Activated B cell treated with CpG ODN at 0.5 μM for 24 hours (primary cell): ENCODE measurements at regions not wholly inside any gene's neighbourhood (a gene's known extent, or its start where the extent isn't known, plus 50 kb on each side); places are given as distances from the start of the nearest gene placed in this dataset.

Experiments used
- ATAC-seq: fragments of 200-7000 bp; cut with Tn5 transposase; one replicate; pipeline ENCODE4 v1.10.0; 2021; ENCODE audit warnings: low read depth, mild to moderate bottlenecking, moderate library complexity
- CTCF ChIA-PET: fragments of 350-600 bp; sonication (Branson Sonifier 250); formaldehyde crosslinking; loops from one replicate; lab custom pipeline; 2021; ENCODE audit warnings: antibody characterized with exemption; lab: Charles Lee
- POLR2A ChIA-PET: fragments of 350-600 bp; sonication (Branson Sonifier 250); formaldehyde crosslinking; loops from one replicate; lab custom pipeline; 2021; ENCODE audit warnings: antibody characterized with exemption; lab: Charles Lee
- DNase-seq: peaks from one replicate; pipeline ENCODE4 v3.0.0; 2022
- H3K27ac Mint-ChIP-seq: one replicate; pipeline ENCODE4 v1.8.0; 2020; ENCODE audit warnings: mixed read lengths
- H3K27me3 Mint-ChIP-seq: one replicate; pipeline ENCODE4 v1.8.0; 2021; ENCODE audit warnings: mixed read lengths
- H3K36me3 Mint-ChIP-seq: one replicate; pipeline ENCODE4 v1.8.0; 2021; ENCODE audit warnings: low read depth, mixed read lengths
- H3K4me1 Mint-ChIP-seq: one replicate; pipeline ENCODE4 v1.8.0; 2021; ENCODE audit warnings: mixed read lengths
- H3K4me3 Mint-ChIP-seq: one replicate; pipeline ENCODE4 v1.8.0; 2020; ENCODE audit warnings: mild to moderate bottlenecking, mixed read lengths
- H3K9me3 Mint-ChIP-seq: one replicate; pipeline ENCODE4 v1.8.0; 2020; ENCODE audit warnings: mixed read lengths
- intact Hi-C: fragments of 100-400 bp; cut with micrococcal nuclease; formaldehyde crosslinking; loops from one replicate; pipeline ENCODE4 v1.15.1; 2024
- TF ChIP-seq, protein P1 (sequence below): fragments of 200-600 bp; IDR thresholded peaks from one replicate; pipeline ENCODE4 v1.8.0; 2022; ENCODE audit warnings: antibody characterized with exemption, mild to moderate bottlenecking

DNA sequence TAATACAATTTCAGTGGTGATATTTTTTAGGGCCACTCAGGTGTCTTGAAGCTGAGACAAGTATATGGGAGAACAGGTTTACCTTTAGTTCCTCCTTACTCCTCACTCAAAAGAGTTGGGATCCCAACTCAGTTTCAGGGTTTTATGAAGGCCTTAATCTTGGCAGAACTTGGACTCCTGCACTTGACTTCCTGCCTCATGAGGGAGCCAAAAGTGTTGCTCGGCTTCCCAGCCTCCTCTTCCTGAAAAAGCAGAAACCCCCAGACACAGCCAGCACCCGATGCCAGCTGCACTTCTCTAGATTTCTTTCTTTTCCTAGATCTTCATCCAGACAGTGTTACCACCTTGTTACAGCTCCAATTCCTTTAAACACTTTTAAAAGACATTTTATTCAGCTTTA is 70.8 kb upstream of the TMPRSS2 start:
- Mint-ChIP-seq H3K4me3 (no peak overlapping the region), H3K27ac (no peak overlapping the region), H3K4me1 (no peaks in the 10 kb centered on the region), H3K9me3 (peaks cover 25% of the 10 kb centered on the region), H3K36me3 (no peaks in the 10 kb centered on the region), H3K27me3 (peaks cover 13% of the 10 kb centered on the region)
- ATAC-seq: no peak
- intact Hi-C loops: no loop called here
- DNase-seq: no peak
- POLR2A ChIA-PET: no interaction called here
- CTCF ChIA-PET: no interaction called here
- TF ChIP-seq, protein P1, sequence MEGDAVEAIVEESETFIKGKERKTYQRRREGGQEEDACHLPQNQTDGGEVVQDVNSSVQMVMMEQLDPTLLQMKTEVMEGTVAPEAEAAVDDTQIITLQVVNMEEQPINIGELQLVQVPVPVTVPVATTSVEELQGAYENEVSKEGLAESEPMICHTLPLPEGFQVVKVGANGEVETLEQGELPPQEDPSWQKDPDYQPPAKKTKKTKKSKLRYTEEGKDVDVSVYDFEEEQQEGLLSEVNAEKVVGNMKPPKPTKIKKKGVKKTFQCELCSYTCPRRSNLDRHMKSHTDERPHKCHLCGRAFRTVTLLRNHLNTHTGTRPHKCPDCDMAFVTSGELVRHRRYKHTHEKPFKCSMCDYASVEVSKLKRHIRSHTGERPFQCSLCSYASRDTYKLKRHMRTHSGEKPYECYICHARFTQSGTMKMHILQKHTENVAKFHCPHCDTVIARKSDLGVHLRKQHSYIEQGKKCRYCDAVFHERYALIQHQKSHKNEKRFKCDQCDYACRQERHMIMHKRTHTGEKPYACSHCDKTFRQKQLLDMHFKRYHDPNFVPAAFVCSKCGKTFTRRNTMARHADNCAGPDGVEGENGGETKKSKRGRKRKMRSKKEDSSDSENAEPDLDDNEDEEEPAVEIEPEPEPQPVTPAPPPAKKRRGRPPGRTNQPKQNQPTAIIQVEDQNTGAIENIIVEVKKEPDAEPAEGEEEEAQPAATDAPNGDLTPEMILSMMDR: no peak

DNA sequence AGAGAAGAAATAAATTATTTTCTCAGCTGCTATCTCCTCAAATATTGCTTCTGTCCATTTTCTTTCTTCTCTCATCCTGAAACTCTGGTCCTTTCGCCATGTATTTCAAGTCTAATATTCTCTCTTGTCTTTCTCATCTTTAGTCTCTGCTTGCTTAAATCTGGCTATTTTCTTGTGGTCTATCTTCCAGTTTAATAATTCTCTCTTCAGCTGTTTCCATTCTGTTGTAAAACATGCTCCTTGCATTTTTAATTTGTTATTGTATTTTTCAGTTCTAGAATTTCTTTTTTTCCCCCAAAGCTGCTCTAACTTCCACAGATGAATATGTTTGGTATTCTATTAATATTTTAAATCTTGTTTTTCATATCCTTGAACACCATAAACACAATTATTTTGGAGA is 70.1 kb upstream of the TMPRSS2 start:
- no peak overlapping the region for H3K4me3 Mint-ChIP-seq
- TF ChIP-seq, protein P1: no peak
- ATAC-seq: no peak
- POLR2A ChIA-PET: no interaction called here
- intact Hi-C loops: no loop called here
- H3K27ac Mint-ChIP-seq: no peak overlapping the region
- CTCF ChIA-PET: no interaction called here
- H3K4me1 Mint-ChIP-seq: no peaks in the 10 kb centered on the region
- peaks cover 14% of the 10 kb centered on the region for H3K27me3 Mint-ChIP-seq
- peaks cover 25% of the 10 kb centered on the region for H3K9me3 Mint-ChIP-seq
- H3K36me3 Mint-ChIP-seq: no peaks in the 10 kb centered on the region
- no peak for DNase-seq

DNA sequence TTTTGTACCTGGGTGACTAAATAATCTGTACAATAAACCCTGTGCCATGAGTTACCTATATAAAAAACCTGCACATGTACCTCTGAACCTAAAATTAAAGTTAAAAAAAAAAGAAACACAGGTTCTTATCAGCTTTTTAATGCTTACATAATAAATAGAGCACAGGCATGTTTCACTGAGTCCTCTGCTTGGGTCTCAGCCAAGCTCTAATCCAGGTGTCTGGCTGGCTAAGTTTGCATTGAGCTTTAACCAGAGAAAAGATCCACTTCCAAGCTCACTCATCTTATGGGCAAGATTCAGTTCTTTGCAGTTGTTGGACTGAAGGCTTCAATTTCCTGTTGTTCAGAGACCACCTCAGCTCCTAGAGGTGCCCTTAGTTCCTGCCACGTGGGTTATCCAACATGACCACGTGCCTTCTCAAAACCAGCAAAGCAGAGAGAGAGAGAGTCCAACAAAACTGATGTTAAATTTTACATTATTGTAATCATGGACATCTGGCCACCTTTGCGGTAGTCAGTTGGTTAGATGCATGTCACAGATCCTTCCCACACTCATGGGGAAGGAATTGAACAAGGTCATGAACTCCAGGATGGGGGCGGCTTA is 68.2 kb upstream of the TMPRSS2 start:
- no peak for DNase-seq
- Mint-ChIP-seq H3K9me3 (peaks cover 31% of the 10 kb centered on the region), H3K36me3 (no peaks in the 10 kb centered on the region), H3K4me3 (no peak overlapping the region), H3K27ac (no peak overlapping the region), H3K27me3 (peaks cover 14% of the 10 kb centered on the region), H3K4me1 (no peaks in the 10 kb centered on the region)
- POLR2A ChIA-PET: no interaction called here
- ATAC-seq: no peak
- CTCF ChIA-PET: no interaction called here
- TF ChIP-seq, protein P1: no peak
- intact Hi-C loops: no loop called here

GRCh38 chr21:41573902-41574690 is 66.1 kb upstream of the TMPRSS2 start:
- intact Hi-C loops: no loop called here
- ATAC-seq (no peak), DNase-seq (no peak)
- no peak overlapping the region for H3K27ac Mint-ChIP-seq
- POLR2A ChIA-PET: no interaction called here
- H3K4me3 Mint-ChIP-seq: no peak overlapping the region
- CTCF ChIA-PET: no interaction called here
- peaks cover 5% of the 10 kb centered on the region for H3K4me1 Mint-ChIP-seq
- H3K27me3 Mint-ChIP-seq: peaks cover 8% of the 10 kb centered on the region
- no peaks in the 10 kb centered on the region for H3K36me3 Mint-ChIP-seq
- peaks cover 26% of the 10 kb centered on the region for H3K9me3 Mint-ChIP-seq
- TF ChIP-seq, protein P1: no peak

- no peak overlapping the region for H3K4me3 Mint-ChIP-seq
Observed at GRCh38 chr21:41571938-41572510, 64.1 kb upstream of the TMPRSS2 start.

More at GRCh38 chr21:41571938-41572510, 64.1 kb upstream of the TMPRSS2 start:
- intact Hi-C loops: no loop called here
- ATAC-seq: no peak
- H3K4me1 Mint-ChIP-seq: peaks cover 5% of the 10 kb centered on the region
- H3K27ac Mint-ChIP-seq: no peak overlapping the region
- POLR2A ChIA-PET: no interaction called here
- H3K36me3 Mint-ChIP-seq: no peaks in the 10 kb centered on the region
- DNase-seq: no peak
- peaks cover 11% of the 10 kb centered on the region for H3K27me3 Mint-ChIP-seq
- CTCF ChIA-PET: no interaction called here
- peaks cover 18% of the 10 kb centered on the region for H3K9me3 Mint-ChIP-seq
- TF ChIP-seq, protein P1: no peak
